Sciatic nerve (tissue), 2 donors: ENCODE measurements at regions not wholly inside any gene's neighbourhood (a gene's known extent, or its start where the extent isn't known, plus 50 kb on each side); places are given as distances from the start of the nearest gene placed in this dataset.

ENCODE experiments used
- ATAC-seq: fragments of 200-7000 bp; cut with Tn5 transposase; one replicate; pipeline ENCODE4 v1.9.1; 2020; ENCODE audit warnings: mild to moderate bottlenecking, moderate library complexity
- DNase-seq: peaks from one replicate; pipeline ENCODE4 v3.0.0-alpha.2; 2020; ENCODE audit warnings: low spot score
- intact Hi-C: fragments of 100-400 bp; cut with DNase I; formaldehyde crosslinking; loops from one replicate; pipeline ENCODE4 v1.14.2; 2022
- donor health status: DM: no; HTN: no; CAD: no.
- donor health status: DM: no; HTN: no; CAD: no.

DNA sequence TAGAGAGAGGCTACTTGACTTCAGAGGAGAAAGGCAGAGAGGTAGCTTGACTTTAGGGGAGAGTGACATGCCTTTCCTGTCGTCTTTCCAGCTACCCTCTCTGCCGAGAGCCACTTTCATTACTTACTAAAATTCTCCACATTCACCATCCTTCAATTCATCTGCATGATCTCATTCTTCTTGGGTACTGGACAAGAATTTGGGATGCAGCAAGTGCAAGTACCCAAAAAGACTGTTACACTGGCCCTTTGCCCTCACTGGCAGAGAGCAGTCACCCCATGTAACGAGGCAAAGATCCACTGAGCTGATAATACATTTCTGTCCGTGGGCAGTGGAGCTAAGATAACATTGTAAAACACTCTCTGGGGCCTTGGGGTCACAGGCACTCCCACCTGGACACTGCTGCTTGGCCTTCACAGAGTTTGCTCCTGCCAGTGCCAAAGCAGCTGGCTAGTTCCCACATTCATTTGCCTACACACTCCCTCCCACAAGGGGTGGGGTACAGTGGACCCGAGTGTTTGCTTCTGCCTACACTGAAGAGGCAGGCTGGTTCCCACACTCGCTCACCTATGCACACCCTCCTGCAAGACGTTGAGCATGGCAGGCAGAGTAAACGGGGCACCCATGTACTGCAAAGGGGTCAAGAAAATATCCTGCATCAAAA, 1276.9 kb upstream of the PCDH9 start:
- DNase-seq = no peak
- no peak for ATAC-seq
- intact Hi-C loops = no loop called here

DNA sequence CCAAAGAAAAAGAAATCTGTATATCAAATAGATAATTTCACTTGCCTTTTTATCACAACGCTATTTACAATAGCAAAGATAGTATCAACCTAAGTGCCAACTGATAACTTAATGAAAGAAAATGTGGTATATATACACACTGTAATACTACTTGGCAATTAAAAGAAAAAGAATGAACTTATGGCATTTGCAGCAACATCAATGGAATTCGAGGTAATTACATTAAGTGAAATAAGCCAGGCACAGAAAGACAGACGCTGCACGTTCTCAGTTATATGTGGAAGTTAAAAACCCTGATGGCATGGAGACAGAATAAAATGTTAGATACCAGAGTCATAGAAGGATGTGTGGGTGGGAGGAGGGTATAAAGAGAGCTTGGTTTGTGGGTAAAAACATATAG, 1260.5 kb upstream of the PCDH9 start:
- intact Hi-C loops = loop anchor here (2.0 kb wide), 1 partner anchor 38 kb away; no protein-coding TSS in a partner anchor

DNA sequence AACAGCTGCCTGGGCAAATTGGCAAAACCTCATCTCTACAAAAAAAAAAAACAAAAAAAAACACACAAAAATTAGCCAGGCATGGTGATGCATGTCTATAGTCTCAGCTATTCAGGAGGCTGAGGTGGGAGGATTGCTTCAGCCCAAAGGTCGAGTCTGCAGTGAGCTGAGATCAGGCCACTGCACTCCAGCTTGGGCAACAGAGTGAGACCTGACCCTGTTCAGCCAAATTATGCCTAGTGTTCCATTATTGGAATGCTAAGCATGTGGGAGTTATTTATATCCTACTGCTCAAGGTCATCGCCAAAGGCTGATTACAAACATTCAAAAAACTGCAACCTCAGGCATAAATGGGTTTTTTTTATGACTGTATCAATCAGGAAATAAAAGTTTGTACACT, 1251.0 kb upstream of the PCDH9 start:
- ATAC-seq = no peak
- intact Hi-C loops = no loop called here

More for the DNA sequence above, 1260.5 kb upstream of the PCDH9 start:
- ATAC-seq = no peak
- no peak for DNase-seq

DNA sequence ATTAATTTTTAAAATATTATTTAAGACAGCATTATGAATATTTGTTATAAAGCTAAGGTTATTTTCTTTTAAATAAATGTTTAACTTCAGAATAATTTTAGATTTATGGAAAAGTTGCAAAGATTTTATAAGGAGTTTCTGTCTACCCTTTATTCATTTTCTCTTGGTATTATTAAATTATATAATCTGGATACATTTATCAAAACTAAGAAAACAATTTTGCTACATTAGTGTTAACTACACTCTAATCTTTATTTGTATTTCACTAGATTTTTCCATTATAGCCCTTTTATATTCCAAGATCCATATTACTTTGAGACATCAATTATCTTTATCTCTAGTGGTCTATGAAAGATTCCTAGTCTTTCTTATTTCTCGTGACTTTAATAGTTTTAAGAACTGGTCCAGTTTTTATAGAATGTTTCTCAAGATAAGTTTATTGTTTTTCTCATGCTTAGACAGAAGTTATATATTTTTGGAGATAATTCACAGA, 1243.7 kb upstream of the PCDH9 start:
- intact Hi-C loops = no loop called here
- DNase-seq (no peak), ATAC-seq (no peak)

More for the DNA sequence above, 1251.0 kb upstream of the PCDH9 start:
- no peak for DNase-seq

DNA sequence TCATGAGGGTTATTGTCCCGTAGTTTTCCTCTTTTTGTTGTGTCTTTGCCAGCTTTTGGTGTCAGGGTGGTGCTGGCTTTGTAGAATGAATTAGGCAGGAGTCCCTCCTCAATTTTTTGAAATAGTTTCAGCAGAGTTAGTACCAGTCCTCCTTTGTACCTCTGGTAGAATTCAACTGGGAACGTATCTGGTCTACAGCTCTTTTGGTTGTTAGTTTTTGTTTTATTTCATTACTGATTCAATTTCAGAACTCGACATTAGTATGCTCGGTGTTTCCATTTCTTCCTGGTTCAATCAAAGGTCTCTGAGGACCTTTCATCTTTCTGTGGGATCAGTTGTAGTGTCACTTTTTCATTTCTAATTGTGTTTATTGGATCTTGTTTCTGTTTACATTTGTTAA, 1237.0 kb upstream of the PCDH9 start:
- DNase-seq = no peak
- ATAC-seq = no peak
- intact Hi-C loops = no loop called here

DNA sequence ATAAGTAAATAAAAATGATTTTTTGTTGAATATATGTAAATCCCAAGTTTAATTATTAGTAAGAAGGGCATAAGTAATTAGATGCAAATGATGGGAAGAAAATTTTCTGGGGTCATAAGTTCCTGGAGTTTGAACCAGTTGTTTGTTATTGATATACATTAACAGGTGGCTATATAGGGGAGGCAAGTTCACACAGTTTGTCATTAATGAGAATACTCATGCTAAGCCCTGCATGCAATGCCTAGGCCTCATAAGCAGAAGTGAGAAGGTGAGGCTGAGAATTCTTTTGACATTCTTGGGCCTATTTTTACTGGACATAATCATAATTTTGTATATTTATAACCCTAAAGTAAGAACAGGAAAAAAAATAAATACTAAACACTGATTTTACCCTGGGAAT, 1210.7 kb upstream of the PCDH9 start:
- no peak for DNase-seq
- no peak for ATAC-seq
- intact Hi-C loops = no loop called here

DNA sequence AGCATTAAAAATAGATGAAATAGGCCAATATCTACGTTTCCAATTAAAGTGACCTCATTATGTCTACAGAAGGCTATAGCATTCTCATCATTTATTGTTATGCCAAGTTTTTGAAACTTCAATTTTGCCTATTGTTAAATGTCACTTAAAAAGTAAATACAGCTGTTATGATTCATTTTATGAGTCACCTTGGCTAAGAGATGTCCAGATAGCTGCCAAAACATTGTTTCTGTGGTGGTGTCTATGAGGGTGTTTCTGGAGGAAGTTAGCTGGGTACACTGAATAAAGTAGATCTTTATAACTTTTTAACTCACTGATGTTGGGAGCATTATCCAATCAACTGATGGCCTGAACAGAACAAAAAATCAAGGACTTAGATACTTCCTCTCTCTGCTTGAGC, 1209.7 kb upstream of the PCDH9 start:
- DNase-seq (no peak), ATAC-seq (no peak)
- intact Hi-C loops = no loop called here

DNA sequence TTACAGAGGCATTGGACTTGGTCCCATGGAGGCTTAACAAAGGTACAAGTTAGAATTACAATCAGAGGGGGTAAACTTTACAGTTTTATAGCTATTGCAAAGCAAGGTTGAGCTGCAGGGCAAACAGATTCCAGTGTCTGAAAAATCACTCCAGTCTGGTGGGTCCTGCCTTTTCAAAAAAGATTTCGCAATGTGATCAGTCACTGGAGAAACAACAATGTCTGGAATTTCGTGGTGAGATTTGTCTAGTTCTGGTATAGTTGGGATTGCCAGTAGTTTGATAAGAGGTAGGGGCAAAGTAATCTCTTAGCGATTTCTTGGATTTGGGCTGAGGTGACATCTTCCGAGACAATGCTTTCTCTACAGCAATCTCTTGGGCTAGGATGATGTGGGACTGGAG, 1198.2 kb upstream of the PCDH9 start:
- intact Hi-C loops = no loop called here
- ATAC-seq = no peak
- DNase-seq = no peak

DNA sequence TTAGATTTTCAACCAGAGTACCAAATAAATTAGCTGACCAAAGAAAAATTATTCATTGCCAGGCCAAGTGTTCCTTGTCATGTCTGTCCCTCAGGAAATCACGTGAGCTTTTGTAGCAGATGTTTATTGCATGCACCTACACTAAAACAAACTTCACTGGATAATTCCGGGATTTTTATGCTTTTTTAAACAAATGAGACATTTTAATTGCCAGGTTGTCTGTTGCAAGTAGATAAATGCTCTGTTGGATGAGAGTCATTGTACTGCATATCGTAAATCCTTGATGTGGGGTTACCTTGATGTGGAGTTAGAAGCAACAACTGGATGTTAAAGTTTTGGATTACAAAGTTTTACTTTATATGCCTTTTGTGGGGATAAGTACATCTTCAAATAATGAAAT, 1187.7 kb upstream of the PCDH9 start:
- DNase-seq (no peak), ATAC-seq (no peak)
- intact Hi-C loops = no loop called here

DNA sequence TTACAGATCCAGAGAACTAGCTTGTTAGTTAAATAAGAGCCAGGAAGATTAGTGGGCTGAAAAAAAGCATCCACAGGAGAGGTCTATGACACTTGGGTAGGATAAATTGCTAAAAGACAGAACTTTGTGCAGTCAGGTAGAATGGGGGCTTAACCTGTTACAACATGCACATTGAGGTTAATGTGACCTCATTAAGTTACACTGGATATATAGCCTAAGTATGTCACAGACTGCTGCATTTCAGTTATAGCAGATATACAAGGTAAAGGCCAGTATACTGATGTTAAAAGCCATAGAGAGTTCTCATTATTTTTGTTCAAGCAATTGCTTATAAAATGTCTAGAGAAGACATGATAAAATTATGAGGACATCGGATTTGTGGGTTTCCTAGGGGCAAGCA, 1179.9 kb upstream of the PCDH9 start:
- intact Hi-C loops = no loop called here
- no peak for DNase-seq
- ATAC-seq = no peak

DNA sequence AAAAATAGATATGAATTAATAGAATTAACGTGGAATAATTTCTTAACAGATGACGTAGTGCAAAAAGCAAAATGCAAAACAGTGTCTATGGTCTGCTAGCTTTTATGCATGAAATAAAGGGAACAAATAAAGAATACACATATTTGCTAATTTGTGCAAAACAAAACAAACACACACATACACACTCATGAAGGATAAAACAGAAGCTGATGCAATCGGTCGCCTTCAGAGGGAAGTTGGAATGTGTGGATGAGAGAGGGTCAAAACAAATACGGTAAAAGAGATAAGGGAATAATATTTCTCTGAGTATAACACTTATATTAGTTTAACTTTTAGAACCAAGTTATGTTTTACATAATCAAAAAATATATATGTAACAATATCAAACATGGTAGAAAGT, 1160.9 kb upstream of the PCDH9 start:
- DNase-seq (no peak), ATAC-seq (no peak)
- intact Hi-C loops = no loop called here

DNA sequence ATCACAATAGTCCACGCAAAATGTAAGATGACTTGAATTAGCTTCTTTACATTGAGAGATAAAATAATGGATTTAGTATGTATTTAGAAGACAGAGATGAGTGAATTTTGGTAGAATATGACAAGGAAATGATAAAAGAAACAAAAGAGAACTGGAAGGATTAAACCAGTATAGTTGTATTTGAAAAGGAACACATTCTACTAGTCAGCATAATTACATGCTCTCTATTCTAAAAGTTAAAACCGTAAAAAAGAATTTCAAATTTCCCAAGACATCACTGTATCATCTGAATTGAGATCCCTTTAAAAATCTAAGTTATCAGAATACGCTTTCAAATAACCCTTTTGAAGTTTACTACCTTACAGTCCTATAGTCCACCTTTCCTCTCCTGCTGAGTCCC, 1156.7 kb upstream of the PCDH9 start:
- intact Hi-C loops = no loop called here
- DNase-seq (no peak), ATAC-seq (no peak)

DNA sequence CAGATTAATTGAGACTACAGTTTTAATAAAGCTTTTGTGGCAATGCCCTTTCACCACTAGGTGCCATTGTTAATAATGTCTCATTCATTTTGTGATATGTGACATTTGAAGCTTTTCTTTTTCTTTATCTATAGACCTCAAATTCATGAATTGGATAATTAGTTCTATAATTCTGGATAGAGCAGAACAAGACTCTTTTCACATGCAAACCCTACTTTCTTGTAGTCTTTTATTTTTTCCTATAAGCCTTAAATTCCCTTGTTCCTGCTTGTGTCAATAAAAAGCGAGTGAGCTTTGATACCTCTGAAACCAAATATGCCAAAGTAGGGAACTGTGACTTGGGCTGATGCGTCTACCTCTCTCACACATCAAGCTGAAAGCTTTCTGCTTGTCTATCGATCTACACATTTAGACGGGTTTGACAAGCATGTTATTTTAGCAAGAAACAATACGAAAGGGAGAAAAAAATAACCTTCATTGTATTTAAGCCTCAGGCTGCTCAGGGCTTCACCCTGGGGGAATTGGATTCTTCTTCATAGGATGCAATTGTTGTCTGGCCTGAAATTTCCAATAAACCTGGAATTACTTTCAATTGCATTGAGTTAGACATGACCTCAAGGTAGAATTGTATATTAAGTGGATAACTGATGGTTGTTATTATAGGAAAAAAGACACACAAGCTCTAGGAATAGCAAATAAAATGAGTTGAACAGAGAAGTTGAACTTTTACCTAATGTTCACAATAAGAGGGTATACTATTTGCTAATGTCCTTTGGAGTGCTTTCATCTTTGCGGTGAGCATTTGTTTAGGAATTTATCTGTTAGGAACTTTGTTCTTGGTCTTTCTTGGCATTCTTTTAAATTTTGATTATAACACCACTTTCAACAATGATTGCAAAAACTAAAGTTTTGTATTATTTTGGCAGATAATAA, 1150.2 kb upstream of the PCDH9 start:
- DNase-seq (no peak), ATAC-seq (no peak)
- intact Hi-C loops = no loop called here

DNA sequence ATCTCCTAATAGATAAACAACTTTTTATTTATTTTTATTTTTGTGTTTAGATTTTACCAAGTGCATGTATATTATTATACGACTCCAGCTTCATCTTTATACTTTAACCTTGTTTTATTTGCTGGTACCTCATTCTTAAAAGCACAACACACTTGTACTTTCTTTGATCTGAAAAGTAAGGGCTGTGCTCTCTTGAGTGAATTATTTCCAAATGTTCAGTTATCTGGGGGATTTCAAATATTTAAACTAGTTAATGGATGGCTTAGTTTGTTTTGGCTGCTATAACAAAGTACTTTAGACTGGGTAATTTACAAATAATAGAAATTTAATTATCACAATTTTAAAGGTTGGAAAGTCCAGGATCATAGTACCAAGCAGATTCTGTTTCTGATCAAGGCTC, 1148.2 kb upstream of the PCDH9 start:
- DNase-seq = no peak
- intact Hi-C loops = no loop called here
- ATAC-seq = no peak

DNA sequence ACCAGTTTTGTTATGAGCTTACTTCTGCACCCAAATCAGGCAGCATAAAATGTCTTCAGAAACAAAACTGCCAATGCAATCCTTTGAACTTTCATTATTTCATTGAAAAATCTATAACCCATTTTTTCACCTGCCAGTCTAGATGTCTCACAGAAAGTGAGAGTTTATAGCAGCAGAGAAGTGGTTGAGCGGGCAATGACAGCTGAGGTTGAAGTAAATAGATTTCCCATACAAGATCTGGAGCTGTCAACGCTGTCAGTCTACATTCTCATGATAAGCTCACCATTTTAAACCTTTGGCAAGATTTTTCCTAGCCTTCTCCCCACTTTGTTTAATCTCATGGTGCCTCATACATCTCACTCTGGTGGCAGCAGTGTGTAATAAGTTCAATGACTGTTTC, 1144.9 kb upstream of the PCDH9 start:
- intact Hi-C loops = no loop called here
- ATAC-seq (no peak), DNase-seq (no peak)

DNA sequence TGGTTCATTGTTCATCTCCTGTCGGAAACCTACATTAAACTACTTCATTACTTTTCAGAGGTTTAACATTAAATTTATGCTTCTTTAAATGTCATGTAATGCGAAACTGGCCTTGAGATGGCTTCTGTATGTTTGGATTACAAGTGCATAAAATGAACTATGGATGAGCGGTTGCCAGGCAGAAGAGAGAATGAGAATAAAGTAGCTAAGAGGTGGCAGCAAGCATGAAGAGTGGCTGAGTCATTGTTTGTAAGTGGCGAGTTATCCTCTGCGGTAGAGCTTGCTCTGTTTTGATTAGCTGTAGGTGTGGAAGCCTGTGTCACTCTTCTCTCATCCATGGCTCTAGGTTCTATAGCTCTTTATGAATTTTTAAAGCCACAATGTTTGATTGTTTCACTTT, 1139.6 kb upstream of the PCDH9 start:
- no peak for DNase-seq
- intact Hi-C loops = no loop called here

DNA sequence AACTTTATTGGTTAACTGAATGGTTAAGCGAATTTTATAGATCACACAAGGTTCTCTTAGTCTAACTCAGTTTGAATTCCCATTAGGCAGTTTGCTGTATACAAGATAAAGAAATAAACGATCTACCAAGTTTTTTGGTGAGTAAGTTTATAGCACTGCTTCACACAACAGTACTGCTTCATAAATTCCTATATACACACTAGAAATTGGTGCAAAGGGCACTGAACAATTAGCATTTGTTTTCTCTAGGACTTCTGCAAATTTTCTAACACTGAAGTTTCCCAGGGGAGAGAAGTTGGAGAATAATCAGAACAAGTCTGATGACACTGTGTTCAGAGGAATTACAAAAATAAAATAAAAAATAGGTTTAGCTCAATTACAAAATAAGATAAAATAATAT, 1138.8 kb upstream of the PCDH9 start:
- ATAC-seq (no peak), DNase-seq (no peak)
- intact Hi-C loops = no loop called here

More for the DNA sequence above, 1139.6 kb upstream of the PCDH9 start:
- ATAC-seq = no peak

DNA sequence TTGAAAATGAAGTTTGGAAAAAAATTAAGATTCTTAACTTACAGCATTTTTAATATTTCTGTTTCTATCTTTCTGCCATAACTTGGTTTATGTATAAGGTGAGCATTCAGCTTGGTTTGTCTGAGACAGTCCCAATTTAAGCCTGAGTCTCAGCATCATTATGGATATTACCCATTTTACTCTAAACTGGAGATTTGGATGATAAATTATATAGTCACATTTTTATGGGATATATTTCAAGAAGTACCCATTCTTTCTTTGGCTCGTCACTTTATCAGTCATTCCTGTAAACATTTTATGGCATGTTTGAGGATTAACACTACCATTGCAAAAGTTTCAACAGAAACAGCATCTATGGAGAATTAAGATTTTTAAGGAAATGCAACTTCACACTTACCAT, 1129.0 kb upstream of the PCDH9 start:
- DNase-seq (no peak), ATAC-seq (no peak)
- intact Hi-C loops = no loop called here

DNA sequence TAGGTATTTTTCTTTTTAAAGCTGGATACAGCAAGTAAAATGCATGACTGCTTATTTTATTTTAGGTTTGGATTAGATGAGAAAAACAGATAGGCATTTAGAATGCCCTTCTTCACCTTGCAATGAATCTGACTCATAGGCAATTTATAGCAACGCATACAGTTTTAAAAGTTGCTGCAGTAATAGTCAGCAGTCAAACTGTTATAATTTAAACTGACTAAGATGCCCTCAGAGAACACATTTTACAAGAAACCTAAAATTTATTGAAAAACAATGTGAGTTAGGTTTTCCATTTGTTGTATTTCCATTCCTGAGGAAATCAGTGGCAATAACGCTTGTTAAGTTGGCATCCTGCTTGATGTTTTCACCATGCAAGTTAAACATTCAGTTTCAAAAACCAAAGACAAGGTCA, 1128.2 kb upstream of the PCDH9 start:
- ATAC-seq = no peak
- no peak for DNase-seq
- intact Hi-C loops = no loop called here

DNA sequence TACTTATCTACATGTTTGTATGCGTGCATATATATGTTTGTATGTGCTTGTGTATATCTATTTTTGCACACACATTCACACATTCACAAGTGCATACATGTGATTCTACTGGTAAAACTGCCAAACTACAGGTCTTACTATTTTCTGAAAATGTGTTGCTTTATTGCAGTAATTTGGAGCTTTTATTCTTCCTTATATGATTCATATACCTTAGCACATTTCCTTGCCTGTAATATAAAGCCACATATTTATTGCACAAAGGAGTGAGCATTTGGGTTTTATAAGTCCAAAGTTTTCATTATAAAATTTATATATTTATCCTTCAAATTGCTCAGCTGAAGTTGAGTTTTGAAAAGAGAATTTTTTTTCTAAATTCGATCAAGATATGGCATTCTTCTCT, 1120.4 kb upstream of the PCDH9 start:
- ATAC-seq = no peak

More for the DNA sequence above, 1120.4 kb upstream of the PCDH9 start:
- no peak for DNase-seq
- intact Hi-C loops = no loop called here
